GM19324 (cell line): ENCODE measurements at regions not wholly inside any gene's neighbourhood (a gene's known extent, or its start where the extent isn't known, plus 50 kb on each side); places are given as distances from the start of the nearest gene placed in this dataset.
"Not testable (repeated sequence)": the region's sequence is repeated elsewhere in the genome, so short reads cannot be mapped to it uniquely, and the experiment has no call there.

Experiments
- ATAC-seq: cut with Tn5 transposase; IDR thresholded peaks from one replicate; pipeline ENCODE4 v1.9.1; 2021; ENCODE audit warnings: mild to moderate bottlenecking, moderate library complexity; ENCODE audit not compliant: unreplicated experiment, low FRiP score

GRCh38 chr6:130537447-130537846 lies 171.6 kb downstream of the TMEM200A start:
- ATAC-seq = no peak

DNA sequence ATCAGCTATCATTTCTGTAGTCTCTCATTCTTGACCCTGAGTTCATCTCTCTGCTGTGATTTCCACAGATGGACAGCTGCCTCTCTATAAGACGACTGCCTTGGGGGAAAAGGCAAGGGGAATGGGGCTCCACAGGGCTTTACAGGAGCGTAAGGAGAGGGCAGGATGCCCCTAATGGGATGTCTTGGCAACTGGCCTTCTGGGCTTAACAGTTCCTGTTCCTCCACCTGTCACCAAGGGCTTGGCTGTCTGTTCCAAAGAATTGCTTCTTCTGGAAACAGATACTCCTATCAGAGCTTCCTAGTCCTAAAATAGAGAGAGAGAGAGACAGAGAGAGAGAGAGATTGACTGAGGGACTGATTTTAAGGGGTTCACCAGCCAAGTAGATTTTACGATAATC lies 181.9 kb downstream of the TMEM200A start:
- ATAC-seq = no peak

- ATAC-seq = no peak
Measured at GRCh38 chr6:130557481-130558112, 191.8 kb downstream of the TMEM200A start.

DNA sequence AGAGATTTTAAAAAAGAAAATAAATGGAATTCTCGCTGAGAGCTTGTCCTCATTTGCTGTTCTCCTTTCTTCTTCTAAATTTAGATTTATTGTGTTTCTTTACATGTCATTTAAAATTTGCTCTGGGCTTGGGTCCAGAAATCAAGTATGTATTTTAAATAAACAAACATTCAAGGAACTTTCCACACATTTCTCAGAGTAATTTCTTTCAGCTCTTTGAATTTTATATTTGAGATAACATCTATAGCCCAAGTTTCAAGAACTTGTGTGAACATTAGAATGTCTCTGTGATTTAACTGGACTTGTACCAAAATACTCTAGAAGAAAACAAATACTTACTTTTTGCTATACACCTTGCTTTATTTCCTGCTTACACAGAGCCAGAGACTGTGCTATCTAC lies 192.3 kb downstream of the TMEM200A start:
- no peak for ATAC-seq

- ATAC-seq = no peak
Measured at GRCh38 chr6:130559166-130559565, 193.3 kb downstream of the TMEM200A start.

GRCh38 chr6:130560231-130560630 lies 194.4 kb downstream of the TMEM200A start:
- ATAC-seq = no peak

- not testable (repeated sequence) for ATAC-seq
Measured at GRCh38 chr6:130561159-130561558, 195.3 kb downstream of the TMEM200A start.

DNA sequence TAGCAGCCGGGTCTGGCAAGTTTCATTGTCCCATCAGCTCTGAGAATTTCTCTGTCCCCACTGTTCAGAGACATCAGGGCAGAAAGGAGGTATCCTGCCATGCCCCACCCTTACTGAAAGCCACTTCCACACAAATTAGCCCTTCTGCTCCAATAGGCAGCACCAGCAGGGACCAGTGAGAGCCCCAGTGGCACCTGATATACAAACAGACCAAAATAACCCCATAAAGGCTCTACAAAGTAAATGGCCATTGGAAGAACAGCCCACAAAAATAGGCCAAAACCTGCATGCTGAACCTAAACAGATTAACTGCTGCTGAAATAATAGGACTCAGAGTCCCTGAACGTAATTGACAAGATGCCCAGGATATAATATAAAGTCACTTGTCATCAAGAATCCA lies 199.9 kb downstream of the TMEM200A start:
- no peak for ATAC-seq

DNA sequence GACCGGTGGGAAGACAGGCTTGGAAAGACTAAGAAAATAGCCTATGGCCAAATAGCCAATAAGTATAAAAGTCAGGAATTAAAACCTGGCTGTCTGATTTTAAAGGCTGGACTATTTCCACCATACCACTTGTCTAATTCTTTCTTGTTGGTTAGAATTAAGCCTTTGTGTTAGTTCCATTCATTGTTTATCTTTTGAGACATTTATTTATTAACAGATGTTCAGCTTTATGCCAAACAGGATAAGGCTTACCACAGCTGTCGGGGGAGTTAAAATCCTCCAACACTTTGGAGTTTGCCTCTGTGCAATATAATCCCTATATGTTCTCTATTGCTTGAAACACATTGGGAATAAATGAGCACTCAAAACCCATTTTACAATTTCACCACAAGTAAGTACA lies 208.3 kb downstream of the TMEM200A start:
- no peak for ATAC-seq

DNA sequence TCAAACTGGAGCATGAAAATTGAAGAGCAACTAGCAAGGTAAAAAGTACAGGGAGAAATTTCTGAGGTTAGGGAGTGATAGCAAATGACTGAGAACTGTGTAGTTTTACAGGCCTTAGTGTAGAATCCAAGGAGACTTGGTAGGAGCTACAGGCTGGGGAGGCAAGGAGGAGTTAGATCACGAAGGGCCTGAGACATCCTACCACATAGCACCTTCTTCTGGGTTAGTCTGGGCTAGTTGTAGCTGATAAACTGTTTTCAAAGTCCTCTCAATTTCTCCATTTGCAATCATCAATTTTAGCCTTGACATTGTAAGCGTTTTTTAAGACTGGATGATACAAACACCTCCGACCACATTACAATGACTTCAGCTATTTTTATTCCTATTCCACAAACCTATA lies 209.7 kb downstream of the TMEM200A start:
- ATAC-seq = no peak

GRCh38 chr6:130575971-130576370 lies 210.2 kb downstream of the TMEM200A start:
- peak; percentile 99 for ATAC-seq

GRCh38 chr6:130577178-130577919 lies 211.5 kb downstream of the TMEM200A start:
- ATAC-seq = no peak

GRCh38 chr6:130578713-130579112 lies 212.9 kb downstream of the TMEM200A start:
- no peak for ATAC-seq

DNA sequence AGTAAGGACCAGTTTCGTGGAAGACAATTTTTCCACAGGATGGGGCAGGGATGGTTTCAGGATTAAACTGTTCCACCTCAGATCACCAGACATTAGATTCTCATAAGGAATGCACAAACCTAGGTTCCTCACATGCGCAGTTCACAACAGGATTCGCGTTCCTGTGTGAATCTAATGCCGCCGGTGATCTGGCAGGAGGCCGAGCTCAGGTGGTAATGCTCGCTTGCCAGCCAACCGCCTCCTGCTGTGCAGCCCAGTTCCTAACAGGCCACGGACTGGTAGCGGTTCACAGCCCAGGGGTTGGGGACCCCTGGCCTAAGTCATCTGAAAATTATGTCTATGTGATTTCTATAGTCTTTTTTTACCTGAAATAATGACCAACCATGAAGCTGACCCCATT lies 217.5 kb downstream of the TMEM200A start:
- ATAC-seq = no peak

DNA sequence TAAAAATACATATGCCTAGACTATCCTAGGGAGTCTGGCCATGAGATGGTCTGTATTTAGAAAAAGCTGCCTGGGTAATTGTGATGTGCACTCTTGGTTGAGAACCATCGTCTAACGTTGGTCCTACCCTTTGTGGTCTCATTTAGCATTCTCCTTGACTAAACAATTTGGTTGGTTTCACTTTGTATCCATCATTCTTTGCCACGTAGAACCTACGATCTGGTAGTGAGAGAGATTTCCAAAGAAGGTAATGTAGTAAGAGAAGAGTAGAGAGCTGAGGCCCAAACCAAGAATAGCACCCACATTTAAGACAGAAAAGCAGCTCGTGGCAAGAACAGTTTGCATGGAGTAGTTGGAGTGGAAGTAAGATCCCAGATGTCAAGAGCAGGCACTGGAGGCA lies 219.8 kb downstream of the TMEM200A start:
- no peak for ATAC-seq

GRCh38 chr6:130587778-130588520 lies 222.1 kb downstream of the TMEM200A start:
- ATAC-seq = no peak

- no peak for ATAC-seq
Measured at GRCh38 chr6:130593200-130593599, 227.4 kb downstream of the TMEM200A start.

DNA sequence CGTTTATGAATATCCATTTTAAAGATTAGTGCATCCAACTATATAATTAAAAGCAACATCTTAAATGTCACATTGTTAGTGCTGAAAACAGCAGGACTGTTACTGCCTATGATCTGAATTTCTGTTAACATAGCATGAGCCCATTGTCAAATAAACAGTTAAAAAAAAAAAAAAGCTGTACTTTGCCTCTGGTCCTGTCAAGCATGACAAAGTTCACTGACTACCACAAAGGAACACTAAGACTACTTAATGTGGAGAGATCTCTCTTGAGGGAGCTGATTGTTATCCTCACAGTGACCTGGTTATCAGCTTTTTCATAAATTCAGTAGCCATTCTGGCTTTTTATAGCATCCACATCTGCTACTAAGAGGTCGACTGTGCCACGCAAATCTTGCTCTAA lies 228.1 kb downstream of the TMEM200A start:
- ATAC-seq = no peak

DNA sequence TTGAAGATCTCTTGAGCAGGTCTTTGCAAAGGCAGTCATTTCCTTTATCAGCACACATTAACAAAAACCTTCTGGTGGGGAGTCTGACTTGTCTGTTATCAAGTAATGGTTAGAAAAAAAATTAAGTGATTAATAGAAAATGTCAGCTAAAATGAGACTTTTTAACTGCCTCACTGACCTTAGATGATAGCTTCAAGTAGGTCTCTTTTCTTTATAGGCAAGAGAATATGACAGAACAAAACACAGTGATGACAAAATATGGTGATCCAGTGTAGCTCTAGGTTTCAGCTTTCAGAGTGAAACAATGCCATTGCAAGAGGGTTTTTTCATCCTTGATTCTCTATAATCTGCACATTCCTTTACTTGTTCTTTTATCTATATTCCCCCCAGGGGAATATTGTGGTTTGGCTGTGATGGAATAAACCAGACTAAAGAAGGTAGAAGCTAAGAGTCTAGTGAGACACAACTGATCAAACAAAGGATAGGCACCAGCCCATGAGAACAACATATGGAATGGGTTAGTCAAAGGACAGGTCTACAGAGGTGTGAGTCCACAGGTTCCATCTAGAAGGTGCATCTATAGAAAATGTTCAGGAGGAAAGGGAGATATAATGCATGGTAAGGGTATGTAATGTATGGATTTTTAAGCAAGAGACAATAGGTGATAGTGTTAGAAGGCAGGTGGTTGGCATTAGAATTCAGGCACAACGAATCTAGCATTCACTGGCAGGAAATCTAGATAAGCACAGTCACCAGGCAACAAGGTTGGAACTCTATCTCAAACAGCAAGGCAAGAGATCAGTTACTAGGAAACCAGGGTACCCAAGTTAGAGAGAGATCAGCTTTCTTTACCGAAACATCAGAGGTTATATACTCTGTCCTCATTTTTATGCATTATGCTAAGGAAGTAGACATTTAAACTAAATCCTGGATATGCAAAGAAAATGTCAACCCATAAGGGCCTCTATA lies 228.9 kb upstream of the SMLR1 start:
- no peak for ATAC-seq

- ATAC-seq = no peak
Measured at GRCh38 chr6:130600880-130601341, 226.3 kb upstream of the SMLR1 start.
